H1 (cell line): ENCODE measurements at regions not wholly inside any gene's neighbourhood (a gene's known extent, or its start where the extent isn't known, plus 50 kb on each side); places are given as distances from the start of the nearest gene placed in this dataset.

ENCODE experiments used
- CBX8 ChIP-seq: fragments of 300-800, 300-1000 bp; sonication (generic); IDR thresholded peaks from 2 replicates; pipeline ENCODE4 v1.7.1; 2016; ENCODE audit warnings: low read depth, low read length, borderline replicate concordance

GRCh38 chr22:49713003-49713402, 114.7 kb downstream of the BRD1 start (continued):
- no peak for TF ChIP-seq CBX8
- TF ChIP-seq, all 59 proteins: peak for 0
